ENCODE measurements at regions not wholly inside any gene's neighbourhood (a gene's known extent, or its start where the extent isn't known, plus 50 kb on each side); places are given as distances from the start of the nearest gene placed in this dataset.

- WGBS, 2 donors: 38 to 49% methylated on average over 8 of the region's 8 CpGs
- no peak overlapping the region for H3K4me3 ChIP-seq (ENCODE audit: low read depth, poor library complexity, severe bottlenecking)
- TF ChIP-seq POLR2A (IDR thresholded peaks at IDR 0.05): no peak
- TF ChIP-seq CTCF (IDR thresholded peaks at IDR 0.05): no peak
- no peak for DNase-seq (ENCODE audit: low spot score in 2 of 2)
- intact Hi-C loops (cut with DNase I; ENCODE audit: low total_unique reads): loop anchor here (5.0 kb wide), 1 partner anchor 269 kb away; no protein-coding TSS in a partner anchor
These were observed 74.8 kb upstream of the TCL1B start for GRCh38 chr14:95611293-95611880.

- TF ChIP-seq POLR2A (IDR thresholded peaks at IDR 0.05) (no peak), CTCF (IDR thresholded peaks at IDR 0.05) (no peak)
- intact Hi-C loops (cut with DNase I; ENCODE audit: low total_unique reads): loop anchor here (5.0 kb wide), 1 partner anchor 272 kb away; no protein-coding TSS in a partner anchor
- no peak for DNase-seq (ENCODE audit: low spot score in 2 of 2)
- no peak overlapping the region for H3K4me3 ChIP-seq (ENCODE audit: low read depth, poor library complexity, severe bottlenecking)
- WGBS, 2 donors: 82 to 83% methylated on average over 5 of the region's 5 CpGs
These were observed 71.9 kb upstream of the TCL1B start for GRCh38 chr14:95614349-95614748.

- intact Hi-C loops (cut with DNase I; ENCODE audit: low total_unique reads): no loop called here
- no peak overlapping the region for H3K4me3 ChIP-seq (ENCODE audit: low read depth, poor library complexity, severe bottlenecking)
- 46 to 64% methylated on average over 4 of the region's 4 CpGs for WGBS, 2 donors
- TF ChIP-seq POLR2A (IDR thresholded peaks at IDR 0.05) (no peak), CTCF (IDR thresholded peaks at IDR 0.05) (no peak)
- no peak for DNase-seq (ENCODE audit: low spot score in 2 of 2)
These were observed 69.5 kb upstream of the TCL1B start for GRCh38 chr14:95616745-95617144.

GRCh38 chr14:95619785-95620417 lies 66.3 kb upstream of the TCL1B start:
- 76 to 77% methylated on average over 12 of the region's 12 CpGs for WGBS, 2 donors
- DNase-seq (ENCODE audit: low spot score in 2 of 2): no peak
- H3K4me3 ChIP-seq (ENCODE audit: low read depth, poor library complexity, severe bottlenecking): no peak overlapping the region
- intact Hi-C loops (cut with DNase I; ENCODE audit: low total_unique reads): no loop called here
- TF ChIP-seq POLR2A (IDR thresholded peaks at IDR 0.05) (no peak), CTCF (IDR thresholded peaks at IDR 0.05) (no peak)

GRCh38 chr14:95620659-95621059 lies 65.6 kb upstream of the TCL1B start:
- DNase-seq (ENCODE audit: low spot score in 2 of 2): no peak
- H3K4me3 ChIP-seq (ENCODE audit: low read depth, poor library complexity, severe bottlenecking): no peak overlapping the region
- WGBS, 2 donors: 78 to 84% methylated on average over 15 to 16 of the region's 16 CpGs
- intact Hi-C loops (cut with DNase I; ENCODE audit: low total_unique reads): no loop called here
- no peak for TF ChIP-seq CTCF (IDR thresholded peaks at IDR 0.05)
- TF ChIP-seq POLR2A (IDR thresholded peaks at IDR 0.05): no peak
